ENCODE measurements at regions not wholly inside any gene's neighbourhood (a gene's known extent, or its start where the extent isn't known, plus 50 kb on each side); places are given as distances from the start of the nearest gene placed in this dataset.

GRCh38 chr15:96390986-96391385 lies 60.5 kb downstream of the NR2F2 start:
- TF ChIP-seq, protein P1, sequence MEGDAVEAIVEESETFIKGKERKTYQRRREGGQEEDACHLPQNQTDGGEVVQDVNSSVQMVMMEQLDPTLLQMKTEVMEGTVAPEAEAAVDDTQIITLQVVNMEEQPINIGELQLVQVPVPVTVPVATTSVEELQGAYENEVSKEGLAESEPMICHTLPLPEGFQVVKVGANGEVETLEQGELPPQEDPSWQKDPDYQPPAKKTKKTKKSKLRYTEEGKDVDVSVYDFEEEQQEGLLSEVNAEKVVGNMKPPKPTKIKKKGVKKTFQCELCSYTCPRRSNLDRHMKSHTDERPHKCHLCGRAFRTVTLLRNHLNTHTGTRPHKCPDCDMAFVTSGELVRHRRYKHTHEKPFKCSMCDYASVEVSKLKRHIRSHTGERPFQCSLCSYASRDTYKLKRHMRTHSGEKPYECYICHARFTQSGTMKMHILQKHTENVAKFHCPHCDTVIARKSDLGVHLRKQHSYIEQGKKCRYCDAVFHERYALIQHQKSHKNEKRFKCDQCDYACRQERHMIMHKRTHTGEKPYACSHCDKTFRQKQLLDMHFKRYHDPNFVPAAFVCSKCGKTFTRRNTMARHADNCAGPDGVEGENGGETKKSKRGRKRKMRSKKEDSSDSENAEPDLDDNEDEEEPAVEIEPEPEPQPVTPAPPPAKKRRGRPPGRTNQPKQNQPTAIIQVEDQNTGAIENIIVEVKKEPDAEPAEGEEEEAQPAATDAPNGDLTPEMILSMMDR (IDR thresholded peaks at IDR 0.05; ENCODE audit: borderline replicate concordance, control extremely low read depth, extremely low read depth, insufficient read depth, missing control alignments), result no peak
- DNase-seq (ENCODE audit: low spot score), result no peak
- in situ Hi-C loops (cut with MboI; ENCODE audit: low sequenced_read_pairs, unreplicated experiment), result no loop called here

DNA sequence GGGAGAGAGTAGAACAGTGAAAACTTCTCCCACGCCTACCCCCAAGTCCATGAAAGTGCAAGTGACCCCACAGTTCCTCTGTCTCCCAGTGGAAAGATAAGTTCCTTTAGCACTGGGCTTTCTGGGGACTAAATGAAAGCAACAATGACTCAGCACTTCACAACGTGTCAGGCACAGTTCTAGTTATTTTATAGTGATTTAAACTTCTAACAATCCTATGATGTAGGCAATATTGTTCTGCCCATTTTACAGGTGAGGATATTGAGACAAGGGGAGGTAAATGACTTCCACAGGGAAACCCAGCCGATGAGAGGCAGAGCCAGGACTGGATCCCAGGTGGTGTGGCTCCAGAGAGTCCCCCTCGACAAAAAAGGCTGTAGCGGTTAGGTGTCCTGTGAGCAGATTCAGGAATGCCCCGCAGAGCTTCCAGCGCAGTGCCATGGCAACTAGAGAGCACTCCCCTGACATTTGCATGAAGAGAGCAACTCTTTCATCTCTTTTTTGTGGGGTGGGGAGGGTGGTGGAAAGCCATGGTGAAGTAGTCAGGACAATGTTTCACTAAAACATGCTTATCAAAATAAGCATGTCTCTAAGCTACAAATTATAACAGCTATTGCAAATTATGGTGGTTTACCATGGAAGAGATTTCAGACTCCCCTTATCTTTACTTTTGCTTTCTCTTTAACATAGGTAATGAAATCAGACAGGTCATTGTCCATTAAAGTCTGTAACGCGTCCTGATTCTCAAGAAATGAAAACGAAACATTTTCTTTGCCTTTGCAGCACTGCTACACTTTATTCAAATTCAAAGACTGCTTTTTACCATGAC lies 62.1 kb downstream of the NR2F2 start:
- in situ Hi-C loops (cut with MboI; ENCODE audit: low sequenced_read_pairs, unreplicated experiment), result no loop called here
- DNase-seq (ENCODE audit: low spot score), result no peak

DNA sequence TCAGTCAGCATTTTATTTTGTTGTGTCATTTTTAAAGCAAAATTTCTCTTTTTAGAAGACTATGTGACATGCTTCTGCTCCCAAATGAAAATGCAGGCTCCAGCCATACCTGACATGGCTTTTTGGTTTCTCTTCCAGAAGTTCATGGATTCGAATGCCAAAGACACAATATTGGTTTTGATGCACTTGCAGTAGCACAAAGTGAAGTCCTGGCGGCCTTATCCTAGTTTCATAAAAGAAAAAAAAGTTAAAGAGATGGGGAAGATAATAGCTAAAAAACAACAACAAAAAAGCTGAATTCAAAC lies 62.7 kb downstream of the NR2F2 start:
- no peak for DNase-seq (ENCODE audit: low spot score)
- TF ChIP-seq, protein P1 (IDR thresholded peaks at IDR 0.05; ENCODE audit: borderline replicate concordance, control extremely low read depth, extremely low read depth, insufficient read depth, missing control alignments), result no peak
- in situ Hi-C loops (cut with MboI; ENCODE audit: low sequenced_read_pairs, unreplicated experiment), result no loop called here

More for the DNA sequence above, 62.1 kb downstream of the NR2F2 start:
- TF ChIP-seq, protein P1 (IDR thresholded peaks at IDR 0.05; ENCODE audit: borderline replicate concordance, control extremely low read depth, extremely low read depth, insufficient read depth, missing control alignments), result no peak

DNA sequence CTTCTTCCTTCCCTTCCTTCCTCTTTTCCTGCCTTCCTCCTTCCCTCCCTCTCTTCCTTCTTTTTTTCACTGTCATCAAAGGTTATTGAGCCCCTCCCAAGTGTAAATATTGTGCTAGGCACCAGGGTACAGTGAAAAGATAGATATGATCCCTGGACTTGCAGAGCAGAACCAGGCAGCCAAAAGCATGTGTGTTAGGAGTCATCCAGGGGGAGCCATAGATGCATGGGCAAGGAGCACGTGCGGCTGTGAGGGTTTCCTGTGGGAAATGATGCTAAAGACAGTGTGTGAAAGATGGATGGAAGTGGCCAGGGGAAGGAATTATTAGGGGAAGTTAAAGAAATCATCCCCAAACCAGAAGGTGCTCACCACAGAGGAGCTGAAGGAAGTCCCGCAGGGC lies 65.2 kb downstream of the NR2F2 start:
- in situ Hi-C loops (cut with MboI; ENCODE audit: low sequenced_read_pairs, unreplicated experiment), result no loop called here
- TF ChIP-seq, protein P1 (IDR thresholded peaks at IDR 0.05; ENCODE audit: borderline replicate concordance, control extremely low read depth, extremely low read depth, insufficient read depth, missing control alignments), result no peak
- no peak for DNase-seq (ENCODE audit: low spot score)

DNA sequence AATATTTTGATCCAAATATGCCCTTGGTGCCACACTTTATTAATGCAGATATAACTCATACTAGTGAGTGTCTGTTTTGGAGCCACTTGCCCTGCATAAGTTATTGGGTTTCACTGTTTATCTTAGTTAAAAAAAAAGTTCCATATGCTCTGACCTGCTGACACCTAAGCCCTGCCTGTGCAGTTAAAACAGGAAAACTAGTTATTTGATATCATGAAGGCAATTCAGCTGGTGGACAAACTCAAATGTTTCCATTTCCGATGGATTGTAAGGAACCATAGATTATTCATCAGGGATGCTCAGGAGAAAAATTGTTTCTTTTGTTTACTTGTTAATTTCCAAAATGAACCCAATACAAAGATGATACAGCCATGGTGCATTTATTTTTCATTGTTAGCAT lies 68.3 kb downstream of the NR2F2 start:
- in situ Hi-C loops (cut with MboI; ENCODE audit: low sequenced_read_pairs, unreplicated experiment), result no loop called here
- TF ChIP-seq, protein P1 (IDR thresholded peaks at IDR 0.05; ENCODE audit: borderline replicate concordance, control extremely low read depth, extremely low read depth, insufficient read depth, missing control alignments), result no peak
- DNase-seq (ENCODE audit: low spot score), result no peak

DNA sequence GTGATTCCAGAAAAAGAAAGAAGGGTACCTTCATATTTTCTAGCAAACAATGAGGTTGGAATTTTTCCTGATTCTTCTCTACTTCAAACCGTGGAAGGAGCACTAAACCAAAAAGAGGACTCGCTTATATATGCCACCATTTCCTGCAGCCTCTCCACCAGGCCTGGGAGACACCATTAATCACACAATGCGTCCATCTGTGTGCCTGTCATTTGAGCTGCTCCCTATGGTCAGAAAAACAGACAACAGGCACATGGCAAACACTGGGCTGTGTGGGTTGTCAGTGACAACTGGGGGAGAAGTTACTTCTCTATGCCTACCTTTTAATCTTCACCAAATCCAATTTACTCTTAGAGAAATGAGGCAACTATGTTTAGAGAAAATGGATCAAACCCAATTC lies 71.9 kb downstream of the NR2F2 start:
- TF ChIP-seq, protein P1 (IDR thresholded peaks at IDR 0.05; ENCODE audit: borderline replicate concordance, control extremely low read depth, extremely low read depth, insufficient read depth, missing control alignments), result no peak
- DNase-seq (ENCODE audit: low spot score), result no peak
- in situ Hi-C loops (cut with MboI; ENCODE audit: low sequenced_read_pairs, unreplicated experiment), result no loop called here

All from GM13976 (cell line).